ENCODE measurements at regions not wholly inside any gene's neighbourhood (a gene's known extent, or its start where the extent isn't known, plus 50 kb on each side); places are given as distances from the start of the nearest gene placed in this dataset.
A peak's percentile ranks its signal among the peaks of the same experiment; 100 is the strongest.

GRCh38 chr2:38187541-38188011 lies 111.6 kb upstream of the CYP1B1 start:
- intact Hi-C loops (cut with DNase I), result loop anchor here in 1 of 10 donors (10.0 kb wide), 1 partner anchor 77 kb away; no protein-coding TSS in a partner anchor
- WGBS, 2 donors, result 39 to 50% methylated on average over 5 of the region's 5 CpGs
- peak overlapping the region in 8 of 10 donors; percentile 28 to 79 (median 69) for H3K27ac ChIP-seq
- peaks cover 0 to 36% (median 6%) of the 10 kb centered on the region in 9 donors for H3K4me1 ChIP-seq
- H3K4me3 ChIP-seq, result no peak overlapping the region
- TF ChIP-seq CTCF (IDR thresholded peaks at IDR 0.05), result no peak
- ATAC-seq, result peak; percentile 65 to 91 (median 86)
- H3K9me3 ChIP-seq, result no peaks in the 10 kb centered on the region
- peak; percentile 49 to 68 for DNase-seq
- no peaks in the 10 kb centered on the region for H3K36me3 ChIP-seq
- no peaks in the 10 kb centered on the region for H3K27me3 ChIP-seq

GRCh38 chr2:38185012-38185491 lies 109.1 kb upstream of the CYP1B1 start:
- ATAC-seq, result peak in 1 of 8 donors; percentile 76
- intact Hi-C loops (cut with DNase I), result loop anchor here in 1 of 10 donors (10.0 kb wide), 1 partner anchor 80 kb away; no protein-coding TSS in a partner anchor
- no peak for TF ChIP-seq CTCF (IDR thresholded peaks at IDR 0.05)

DNA sequence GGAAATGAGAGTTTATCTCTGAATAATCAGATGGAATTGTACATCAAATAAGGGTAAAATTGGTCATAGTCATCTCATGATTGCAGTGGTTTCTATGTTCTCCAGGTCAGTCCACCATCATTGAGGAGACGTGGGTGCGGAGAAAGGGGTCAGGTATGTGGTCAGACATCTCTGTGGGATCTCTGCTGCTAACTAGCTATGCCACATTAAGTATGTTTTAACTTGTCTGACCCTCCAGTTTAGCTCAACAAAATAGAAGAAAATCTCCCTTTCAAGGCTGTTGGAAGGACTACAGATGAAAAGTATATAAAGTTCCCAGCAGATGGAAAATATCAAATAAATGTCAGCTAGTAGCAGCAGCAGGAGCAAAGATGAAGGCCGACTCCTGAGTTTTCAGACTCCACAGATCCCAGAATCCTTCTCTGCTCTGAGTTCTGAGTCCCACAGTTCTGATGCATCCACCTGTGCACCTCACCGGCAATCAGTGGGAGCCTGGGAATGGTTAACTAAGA lies 106.6 kb upstream of the CYP1B1 start:
- no peak overlapping the region for H3K27ac ChIP-seq
- 81 to 89% methylated on average over 4 of the region's 4 CpGs for WGBS, 2 donors

More at GRCh38 chr2:38185012-38185491, 109.1 kb upstream of the CYP1B1 start:
- Histone ChIP-seq H3K27ac (peak overlapping the region in 6 of 10 donors; percentile 10 to 67 (median 31)), H3K36me3 (no peaks in the 10 kb centered on the region), H3K4me3 (no peak overlapping the region), H3K9me3 (no peaks in the 10 kb centered on the region), H3K4me1 (peaks cover 0 to 32% (median 6%) of the 10 kb centered on the region in 9 donors), H3K27me3 (no peaks in the 10 kb centered on the region)
- WGBS, 2 donors, result 62 to 80% methylated on average over 1 of the region's 1 CpG
- DNase-seq, result no peak

More for the DNA sequence above, 106.6 kb upstream of the CYP1B1 start:
- H3K36me3 ChIP-seq, result no peaks in the 10 kb centered on the region
- no peak overlapping the region for H3K4me3 ChIP-seq
- ATAC-seq (no peak), DNase-seq (no peak)
- no peaks in the 10 kb centered on the region for H3K9me3 ChIP-seq
- intact Hi-C loops (cut with DNase I), result loop anchor here in 1 of 10 donors (10.0 kb wide), 1 partner anchor 82 kb away; no protein-coding TSS in a partner anchor
- no peak for TF ChIP-seq CTCF (IDR thresholded peaks at IDR 0.05)
- no peaks in the 10 kb centered on the region for H3K27me3 ChIP-seq
- peaks cover 0 to 46% (median 6%) of the 10 kb centered on the region in 9 donors for H3K4me1 ChIP-seq
